WTC11 (cell line): ENCODE measurements at regions not wholly inside any gene's neighbourhood (a gene's known extent, or its start where the extent isn't known, plus 50 kb on each side); places are given as distances from the start of the nearest gene placed in this dataset.

Source experiments
- ATAC-seq: fragments of 200-7000 bp; cut with Tn5 transposase; 2 replicates; pipeline ENCODE4 v1.10.0; 2021; ENCODE audit warnings: mild to moderate bottlenecking, moderate library complexity
- CTCF ChIA-PET: fragments of 300-600 bp; sonication (Branson Sonifier 250); formaldehyde crosslinking; loops from one replicate; lab custom pipeline; 2021; ENCODE audit warnings: antibody characterized with exemption; lab: Charles Lee
- POLR2A ChIA-PET: fragments of 350-600 bp; sonication (Branson Sonifier 250); formaldehyde crosslinking; loops from one replicate; lab custom pipeline; 2021; ENCODE audit warnings: antibody characterized with exemption; lab: Charles Lee
- DNase-seq: peaks from one replicate; pipeline ENCODE4 v3.0.0; 2021; ENCODE audit warnings: low spot score
- H3K27ac Mint-ChIP-seq: 2 replicates; pipeline ENCODE4 v1.8.0; 2021; ENCODE audit warnings: mixed read lengths
- H3K27me3 Mint-ChIP-seq: 2 replicates; pipeline ENCODE4 v1.8.0; 2021; ENCODE audit warnings: low read depth, mild to moderate bottlenecking, moderate library complexity, mixed read lengths
- H3K36me3 Mint-ChIP-seq: 2 replicates; pipeline ENCODE4 v1.8.0; 2021; ENCODE audit warnings: mixed read lengths
- H3K4me1 Mint-ChIP-seq: 2 replicates; pipeline ENCODE4 v1.8.0; 2022; ENCODE audit warnings: mixed read lengths
- H3K4me3 Mint-ChIP-seq: 2 replicates; pipeline ENCODE4 v1.8.0; 2021; ENCODE audit warnings: mild to moderate bottlenecking, moderate library complexity, mixed read lengths
- H3K9me3 Mint-ChIP-seq: 2 replicates; pipeline ENCODE4 v1.8.0; 2021; ENCODE audit warnings: mixed read lengths
- CREB1 ChIP-seq: sonication (generic); formaldehyde crosslinking; IDR thresholded peaks from 2 replicates; pipeline ENCODE4 v1.8.0; 2023; ENCODE audit warnings: mild to moderate bottlenecking, missing genetic modification reagents
- CREM ChIP-seq: sonication (generic); formaldehyde crosslinking; IDR thresholded peaks from 2 replicates; pipeline ENCODE4 v1.8.1; 2022; ENCODE audit warnings: mild to moderate bottlenecking, missing genetic modification reagents, moderate library complexity
- ESRRA ChIP-seq: sonication (generic); formaldehyde crosslinking; IDR thresholded peaks from 2 replicates; pipeline ENCODE4 v1.8.1; 2022; ENCODE audit warnings: mild to moderate bottlenecking, missing genetic modification reagents, borderline replicate concordance
- FOXJ3 ChIP-seq: sonication (generic); formaldehyde crosslinking; IDR thresholded peaks from 2 replicates; pipeline ENCODE4 v1.9.0; 2021; ENCODE audit warnings: missing genetic modification reagents, mild to moderate bottlenecking, borderline replicate concordance
- GRHL2 ChIP-seq: fragments of 250-450 bp; sonication (Bioruptor Pico); IDR thresholded peaks from 2 replicates; pipeline ENCODE4 v1.8.0; 2022; ENCODE audit warnings: mild to moderate bottlenecking, moderate library complexity; ENCODE audit not compliant: insufficient replicate concordance, severe bottlenecking
- GTF2I ChIP-seq: fragments of 250-450 bp; sonication (Bioruptor Pico); conservative IDR thresholded peaks from 2 replicates; pipeline ENCODE4 v1.4.0; 2021; ENCODE audit warnings: mild to moderate bottlenecking
- HMGA2 ChIP-seq: fragments of 250-450 bp; sonication (Bioruptor Pico); IDR thresholded peaks from 2 replicates; pipeline ENCODE4 v1.4.0; 2021; ENCODE audit warnings: mild to moderate bottlenecking, moderate library complexity
- JAZF1 ChIP-seq: fragments of 250-450 bp; sonication (Bioruptor Pico); IDR thresholded peaks from 2 replicates; pipeline ENCODE4 v1.9.0; 2021; ENCODE audit warnings: moderate library complexity, mild to moderate bottlenecking, inconsistent platforms
- MXD4 ChIP-seq: fragments of 250-450 bp; sonication (Bioruptor Pico); IDR thresholded peaks from 2 replicates; pipeline ENCODE4 v1.8.0; 2021; ENCODE audit warnings: mild to moderate bottlenecking, moderate library complexity, borderline replicate concordance
- MYBL2 ChIP-seq: sonication (generic); formaldehyde crosslinking; IDR thresholded peaks from 2 replicates; pipeline ENCODE4 v1.8.1; 2023; ENCODE audit warnings: mild to moderate bottlenecking, moderate library complexity, missing genetic modification reagents
- NFYB ChIP-seq: sonication (generic); formaldehyde crosslinking; conservative IDR thresholded peaks from 2 replicates; pipeline ENCODE4 v1.8.0; 2022; ENCODE audit warnings: low read depth, missing genetic modification reagents
- PRRX2 ChIP-seq: fragments of 250-450 bp; sonication (Bioruptor Pico); IDR thresholded peaks from 2 replicates; pipeline ENCODE4 v1.8.0; 2021; ENCODE audit warnings: mild to moderate bottlenecking
- RELA ChIP-seq: sonication (generic); formaldehyde crosslinking; IDR thresholded peaks from 2 replicates; pipeline ENCODE4 v1.8.1; 2022; ENCODE audit warnings: missing genetic modification reagents, mild to moderate bottlenecking, borderline replicate concordance
- ZBTB21 ChIP-seq: sonication (generic); formaldehyde crosslinking; IDR thresholded peaks from 2 replicates; pipeline ENCODE4 v1.8.1; 2023; ENCODE audit warnings: mild to moderate bottlenecking, missing genetic modification reagents, borderline replicate concordance
- ZNF671 ChIP-seq: fragments of 250-450 bp; sonication (Bioruptor Pico); IDR thresholded peaks from 2 replicates; pipeline ENCODE4 v1.8.0; 2021; ENCODE audit warnings: mild to moderate bottlenecking
- TF ChIP-seq, protein P1 (sequence below): fragments of 250-450 bp; sonication (Bioruptor Pico); IDR thresholded peaks from 2 replicates; pipeline ENCODE4 v1.9.0; 2021; ENCODE audit warnings: mild to moderate bottlenecking
- TF ChIP-seq, protein P2 (sequence below): sonication (generic); formaldehyde crosslinking; IDR thresholded peaks from 2 replicates; pipeline ENCODE4 v1.8.1; 2023; ENCODE audit warnings: mild to moderate bottlenecking, missing genetic modification reagents, moderate library complexity
- TF ChIP-seq, protein P3 (sequence below): fragments of 250-450 bp; sonication (Bioruptor Pico); conservative IDR thresholded peaks from 2 replicates; pipeline ENCODE4 v1.9.0; 2021; ENCODE audit warnings: mild to moderate bottlenecking
- TF ChIP-seq, protein P4 (sequence below): sonication (generic); formaldehyde crosslinking; IDR thresholded peaks from 2 replicates; pipeline ENCODE4 v1.8.1; 2022; ENCODE audit warnings: low read depth, mild to moderate bottlenecking, moderate library complexity, missing genetic modification reagents, borderline replicate concordance
- TF ChIP-seq, protein P5 (sequence below): sonication (generic); formaldehyde crosslinking; IDR thresholded peaks from 2 replicates; pipeline ENCODE4 v1.8.1; 2022; ENCODE audit warnings: mild to moderate bottlenecking, missing genetic modification reagents, moderate library complexity, borderline replicate concordance
- TF ChIP-seq, protein P6 (sequence below): sonication (generic); formaldehyde crosslinking; conservative IDR thresholded peaks from 2 replicates; pipeline ENCODE4 v1.8.1; 2022; ENCODE audit warnings: mild to moderate bottlenecking, missing genetic modification reagents
- TF ChIP-seq, protein P7 (sequence below): sonication (generic); formaldehyde crosslinking; IDR thresholded peaks from 2 replicates; pipeline ENCODE4 v1.8.0; 2023; ENCODE audit warnings: missing genetic modification reagents
- TF ChIP-seq, protein P8 (sequence below): sonication (generic); formaldehyde crosslinking; IDR thresholded peaks from 2 replicates; pipeline ENCODE4 v1.8.1; 2023; ENCODE audit warnings: mild to moderate bottlenecking, missing genetic modification reagents

DNA sequence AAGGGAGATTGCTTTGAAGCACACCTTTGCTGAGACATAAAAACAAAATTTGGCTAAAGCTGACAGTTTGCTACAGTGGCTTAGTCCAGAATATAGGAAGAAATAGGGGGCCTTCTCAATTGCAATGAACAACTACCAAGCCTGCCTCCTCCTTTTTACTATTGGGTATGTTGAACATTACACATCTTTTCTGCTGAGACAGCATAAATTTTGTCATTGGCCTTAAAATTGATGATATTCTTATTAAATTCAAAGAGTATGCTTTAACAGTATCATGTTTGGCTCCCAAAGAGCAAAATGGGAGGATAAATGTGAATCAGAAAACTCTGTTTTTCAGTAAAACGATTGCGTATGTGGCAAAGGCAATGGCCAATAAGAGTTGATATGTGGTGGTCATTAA lies 721.9 kb upstream of the IGFBP7 start:
- H3K9me3 Mint-ChIP-seq = no peaks in the 10 kb centered on the region
- TF ChIP-seq MYBL2 (CRISPR knock-in tag) (no peak), NFYB (CRISPR knock-in tag) (no peak), ZBTB21 (CRISPR knock-in tag) (no peak), RELA (CRISPR knock-in tag) (no peak), GRHL2 (CRISPR knock-in tag) (no peak), JAZF1 (CRISPR knock-in tag) (no peak), CREM (CRISPR knock-in tag) (no peak), MXD4 (CRISPR knock-in tag) (no peak), CREB1 (CRISPR knock-in tag) (no peak), GTF2I (no peak), FOXJ3 (CRISPR knock-in tag) (no peak)
- TF ChIP-seq, protein P1, sequence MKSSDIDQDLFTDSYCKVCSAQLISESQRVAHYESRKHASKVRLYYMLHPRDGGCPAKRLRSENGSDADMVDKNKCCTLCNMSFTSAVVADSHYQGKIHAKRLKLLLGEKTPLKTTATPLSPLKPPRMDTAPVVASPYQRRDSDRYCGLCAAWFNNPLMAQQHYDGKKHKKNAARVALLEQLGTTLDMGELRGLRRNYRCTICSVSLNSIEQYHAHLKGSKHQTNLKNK (CRISPR knock-in tag) = no peak
- TF ChIP-seq, protein P2, sequence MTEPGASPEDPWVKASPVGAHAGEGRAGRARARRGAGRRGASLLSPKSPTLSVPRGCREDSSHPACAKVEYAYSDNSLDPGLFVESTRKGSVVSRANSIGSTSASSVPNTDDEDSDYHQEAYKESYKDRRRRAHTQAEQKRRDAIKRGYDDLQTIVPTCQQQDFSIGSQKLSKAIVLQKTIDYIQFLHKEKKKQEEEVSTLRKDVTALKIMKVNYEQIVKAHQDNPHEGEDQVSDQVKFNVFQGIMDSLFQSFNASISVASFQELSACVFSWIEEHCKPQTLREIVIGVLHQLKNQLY (CRISPR knock-in tag) = no peak
- TF ChIP-seq, protein P3, sequence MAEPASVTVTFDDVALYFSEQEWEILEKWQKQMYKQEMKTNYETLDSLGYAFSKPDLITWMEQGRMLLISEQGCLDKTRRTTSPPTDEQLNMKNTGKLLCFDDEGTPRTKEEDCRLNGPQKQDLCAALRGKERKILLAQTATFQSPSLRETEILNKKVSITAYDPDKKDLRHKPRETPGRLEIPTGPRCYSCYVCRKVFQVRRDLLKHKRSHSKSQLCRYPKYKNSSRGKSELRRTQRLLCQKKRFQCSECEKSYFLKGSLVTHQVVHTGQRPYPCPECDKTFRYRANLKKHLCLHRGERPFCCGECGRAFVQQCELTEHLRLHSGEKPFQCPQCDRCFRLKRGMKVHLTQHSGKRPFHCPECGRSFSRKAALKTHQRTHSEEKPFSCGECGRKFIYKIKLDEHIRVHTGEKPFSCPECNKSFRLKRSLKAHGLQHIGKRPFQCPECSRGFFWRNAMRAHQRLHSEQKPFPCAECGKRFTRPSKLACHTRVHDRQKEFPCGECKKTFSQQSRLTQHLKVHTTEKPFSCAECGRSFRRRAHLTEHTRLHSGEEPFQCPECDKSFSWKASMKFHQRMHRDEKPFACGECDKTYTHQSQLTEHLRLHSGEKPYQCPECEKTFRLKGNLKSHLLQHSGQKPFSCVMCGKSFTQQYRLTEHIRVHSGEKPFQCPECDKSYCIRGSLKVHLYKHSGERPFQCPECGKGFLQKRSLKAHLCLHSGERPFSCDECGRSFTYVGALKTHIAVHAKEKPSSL (CRISPR knock-in tag) = no peak
- TF ChIP-seq, protein P4, sequence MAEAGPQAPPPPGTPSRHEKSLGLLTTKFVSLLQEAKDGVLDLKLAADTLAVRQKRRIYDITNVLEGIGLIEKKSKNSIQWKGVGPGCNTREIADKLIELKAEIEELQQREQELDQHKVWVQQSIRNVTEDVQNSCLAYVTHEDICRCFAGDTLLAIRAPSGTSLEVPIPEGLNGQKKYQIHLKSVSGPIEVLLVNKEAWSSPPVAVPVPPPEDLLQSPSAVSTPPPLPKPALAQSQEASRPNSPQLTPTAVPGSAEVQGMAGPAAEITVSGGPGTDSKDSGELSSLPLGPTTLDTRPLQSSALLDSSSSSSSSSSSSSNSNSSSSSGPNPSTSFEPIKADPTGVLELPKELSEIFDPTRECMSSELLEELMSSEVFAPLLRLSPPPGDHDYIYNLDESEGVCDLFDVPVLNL = no peak
- TF ChIP-seq, protein P5, sequence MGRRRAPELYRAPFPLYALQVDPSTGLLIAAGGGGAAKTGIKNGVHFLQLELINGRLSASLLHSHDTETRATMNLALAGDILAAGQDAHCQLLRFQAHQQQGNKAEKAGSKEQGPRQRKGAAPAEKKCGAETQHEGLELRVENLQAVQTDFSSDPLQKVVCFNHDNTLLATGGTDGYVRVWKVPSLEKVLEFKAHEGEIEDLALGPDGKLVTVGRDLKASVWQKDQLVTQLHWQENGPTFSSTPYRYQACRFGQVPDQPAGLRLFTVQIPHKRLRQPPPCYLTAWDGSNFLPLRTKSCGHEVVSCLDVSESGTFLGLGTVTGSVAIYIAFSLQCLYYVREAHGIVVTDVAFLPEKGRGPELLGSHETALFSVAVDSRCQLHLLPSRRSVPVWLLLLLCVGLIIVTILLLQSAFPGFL (CRISPR knock-in tag) = no peak
- TF ChIP-seq, protein P6, sequence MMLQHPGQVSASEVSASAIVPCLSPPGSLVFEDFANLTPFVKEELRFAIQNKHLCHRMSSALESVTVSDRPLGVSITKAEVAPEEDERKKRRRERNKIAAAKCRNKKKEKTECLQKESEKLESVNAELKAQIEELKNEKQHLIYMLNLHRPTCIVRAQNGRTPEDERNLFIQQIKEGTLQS (CRISPR knock-in tag) = no peak
- DNase-seq (no peak), ATAC-seq (no peak)
- ChIA-PET POLR2A (no interaction called here), CTCF (no interaction called here)
- H3K27me3 Mint-ChIP-seq = no peaks in the 10 kb centered on the region
- no peak overlapping the region for H3K4me3 Mint-ChIP-seq
- H3K4me1 Mint-ChIP-seq = peaks cover 6% of the 10 kb centered on the region
- no peaks in the 10 kb centered on the region for H3K36me3 Mint-ChIP-seq
- H3K27ac Mint-ChIP-seq = no peak overlapping the region

DNA sequence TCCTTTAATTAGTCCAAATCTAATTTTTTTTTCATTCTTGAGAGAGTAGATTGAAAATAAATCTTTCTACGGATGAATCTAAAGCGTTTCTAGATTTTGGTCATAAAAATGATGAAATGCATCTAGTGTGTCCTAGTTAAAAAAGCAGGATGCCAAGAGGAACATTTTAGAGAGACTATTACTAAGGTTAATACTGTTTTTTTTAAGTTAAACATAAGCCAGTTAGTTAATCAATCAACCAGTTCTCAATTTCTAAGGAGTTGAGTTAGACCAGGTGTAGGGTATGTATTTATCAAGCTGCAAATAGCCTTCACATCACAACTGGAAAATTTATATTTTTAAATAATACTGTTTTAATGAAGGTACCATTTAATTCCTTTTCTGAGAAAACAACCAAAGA lies 679.5 kb upstream of the IGFBP7 start:
- Mint-ChIP-seq H3K27ac (no peak overlapping the region), H3K9me3 (no peaks in the 10 kb centered on the region; the same call in 1 of the 2 replicates), H3K36me3 (no peaks in the 10 kb centered on the region), H3K4me3 (no peak overlapping the region), H3K4me1 (0 out of 2 replicates have a peak, but pooled peaks cover 2% of the 10 kb centered on the region), H3K27me3 (no peaks in the 10 kb centered on the region)
- TF ChIP-seq FOXJ3 (CRISPR knock-in tag) (no peak), HMGA2 (no peak), CREB1 (CRISPR knock-in tag) (no peak), ZNF671 (CRISPR knock-in tag) (no peak), PRRX2 (CRISPR knock-in tag) (no peak), ESRRA (CRISPR knock-in tag) (no peak)
- TF ChIP-seq, protein P7, sequence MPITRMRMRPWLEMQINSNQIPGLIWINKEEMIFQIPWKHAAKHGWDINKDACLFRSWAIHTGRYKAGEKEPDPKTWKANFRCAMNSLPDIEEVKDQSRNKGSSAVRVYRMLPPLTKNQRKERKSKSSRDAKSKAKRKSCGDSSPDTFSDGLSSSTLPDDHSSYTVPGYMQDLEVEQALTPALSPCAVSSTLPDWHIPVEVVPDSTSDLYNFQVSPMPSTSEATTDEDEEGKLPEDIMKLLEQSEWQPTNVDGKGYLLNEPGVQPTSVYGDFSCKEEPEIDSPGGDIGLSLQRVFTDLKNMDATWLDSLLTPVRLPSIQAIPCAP (CRISPR knock-in tag) = no peak
- TF ChIP-seq, protein P8, sequence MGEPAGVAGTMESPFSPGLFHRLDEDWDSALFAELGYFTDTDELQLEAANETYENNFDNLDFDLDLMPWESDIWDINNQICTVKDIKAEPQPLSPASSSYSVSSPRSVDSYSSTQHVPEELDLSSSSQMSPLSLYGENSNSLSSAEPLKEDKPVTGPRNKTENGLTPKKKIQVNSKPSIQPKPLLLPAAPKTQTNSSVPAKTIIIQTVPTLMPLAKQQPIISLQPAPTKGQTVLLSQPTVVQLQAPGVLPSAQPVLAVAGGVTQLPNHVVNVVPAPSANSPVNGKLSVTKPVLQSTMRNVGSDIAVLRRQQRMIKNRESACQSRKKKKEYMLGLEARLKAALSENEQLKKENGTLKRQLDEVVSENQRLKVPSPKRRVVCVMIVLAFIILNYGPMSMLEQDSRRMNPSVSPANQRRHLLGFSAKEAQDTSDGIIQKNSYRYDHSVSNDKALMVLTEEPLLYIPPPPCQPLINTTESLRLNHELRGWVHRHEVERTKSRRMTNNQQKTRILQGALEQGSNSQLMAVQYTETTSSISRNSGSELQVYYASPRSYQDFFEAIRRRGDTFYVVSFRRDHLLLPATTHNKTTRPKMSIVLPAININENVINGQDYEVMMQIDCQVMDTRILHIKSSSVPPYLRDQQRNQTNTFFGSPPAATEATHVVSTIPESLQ (CRISPR knock-in tag) = no peak
- ATAC-seq = no peak
- CTCF ChIA-PET = no interaction called here
- POLR2A ChIA-PET = no interaction called here
- no peak for DNase-seq
